Left renal cortex interstitium (tissue), 4 donors: ENCODE measurements at regions not wholly inside any gene's neighbourhood (a gene's known extent, or its start where the extent isn't known, plus 50 kb on each side); places are given as distances from the start of the nearest gene placed in this dataset.

ENCODE experiments used
- DNase-seq, 4 donors: peaks; one replicate each; pipeline ENCODE4 v3.0.0-alpha.2; 2013; ENCODE audit warnings: low read depth in 4 of 4, low spot score in 2 of 4, missing footprints in 1 of 4

DNA sequence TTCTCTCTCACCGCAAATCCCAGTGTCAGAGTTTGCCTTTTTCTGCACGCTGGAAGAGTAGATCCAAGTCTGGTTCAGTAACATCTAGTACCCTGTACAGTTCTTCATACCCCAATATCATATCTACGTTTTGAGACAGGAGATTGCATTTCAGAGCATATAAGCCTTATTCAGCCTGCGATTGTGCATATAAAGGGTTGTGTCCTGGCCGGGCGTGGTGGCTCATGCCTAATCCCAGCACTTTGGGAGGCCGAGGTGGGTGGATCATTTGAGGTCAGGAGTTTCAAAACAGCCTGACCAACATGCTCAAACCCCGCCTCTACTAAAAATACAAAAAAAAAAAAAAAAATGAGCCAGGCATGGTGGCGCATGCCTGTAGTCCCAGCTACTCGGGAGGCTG, 104.9 kb downstream of the MTNR1B start:
- no peak for DNase-seq

GRCh38 chr11:93075782-93076181, 106.3 kb downstream of the MTNR1B start:
- no peak for DNase-seq

DNA sequence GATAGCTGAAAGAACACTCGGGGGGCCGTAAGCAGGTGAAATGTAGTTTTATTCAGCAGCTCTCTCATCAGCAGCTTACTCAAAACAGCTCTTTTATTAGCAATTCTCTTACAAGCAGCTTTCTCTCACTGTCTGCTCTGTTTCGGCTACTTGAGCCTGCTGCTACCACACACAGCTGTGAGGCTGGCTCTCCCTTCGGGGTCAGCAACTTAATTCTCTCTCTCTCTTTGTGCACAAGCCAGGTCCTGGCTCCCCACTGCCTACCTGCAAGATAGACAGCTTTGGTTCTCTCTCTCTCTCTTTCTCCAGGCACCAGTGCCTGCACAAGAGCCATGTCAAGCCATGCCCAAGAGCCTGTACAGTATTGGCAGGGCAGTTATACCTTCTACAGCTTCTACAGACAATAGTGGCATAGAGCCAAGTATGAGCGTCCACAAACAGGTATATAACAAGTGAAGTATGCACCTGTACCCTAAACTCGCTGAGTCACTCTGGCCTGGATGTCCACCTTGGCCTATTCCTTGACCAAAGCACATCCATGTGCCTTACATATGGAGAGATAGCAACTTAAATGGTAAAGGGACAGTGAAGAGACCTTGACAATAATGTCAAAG, 110.8 kb downstream of the MTNR1B start:
- DNase-seq = no peak

- DNase-seq = no peak
Observed at GRCh38 chr11:93081694-93082093, 112.2 kb downstream of the MTNR1B start.

DNA sequence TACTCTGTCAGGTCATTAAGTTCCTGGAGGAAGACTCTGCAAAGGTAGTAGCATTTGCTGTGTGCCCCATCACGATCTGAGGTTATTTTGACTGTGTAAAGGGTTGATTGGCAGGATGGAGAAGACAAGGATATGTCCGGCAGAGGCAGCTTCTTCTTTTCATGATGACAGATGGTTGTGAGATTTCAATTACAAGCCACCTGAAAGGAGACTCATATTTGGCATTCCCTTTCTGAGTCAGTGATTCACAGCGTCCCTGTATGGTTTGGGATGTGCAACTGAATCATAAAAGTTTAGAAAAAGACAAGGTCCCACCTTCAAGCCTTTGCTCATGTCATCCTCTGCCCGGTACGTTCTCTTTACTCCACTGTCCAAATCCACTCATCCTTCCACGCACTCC, 113.4 kb downstream of the MTNR1B start:
- DNase-seq = no peak

DNA sequence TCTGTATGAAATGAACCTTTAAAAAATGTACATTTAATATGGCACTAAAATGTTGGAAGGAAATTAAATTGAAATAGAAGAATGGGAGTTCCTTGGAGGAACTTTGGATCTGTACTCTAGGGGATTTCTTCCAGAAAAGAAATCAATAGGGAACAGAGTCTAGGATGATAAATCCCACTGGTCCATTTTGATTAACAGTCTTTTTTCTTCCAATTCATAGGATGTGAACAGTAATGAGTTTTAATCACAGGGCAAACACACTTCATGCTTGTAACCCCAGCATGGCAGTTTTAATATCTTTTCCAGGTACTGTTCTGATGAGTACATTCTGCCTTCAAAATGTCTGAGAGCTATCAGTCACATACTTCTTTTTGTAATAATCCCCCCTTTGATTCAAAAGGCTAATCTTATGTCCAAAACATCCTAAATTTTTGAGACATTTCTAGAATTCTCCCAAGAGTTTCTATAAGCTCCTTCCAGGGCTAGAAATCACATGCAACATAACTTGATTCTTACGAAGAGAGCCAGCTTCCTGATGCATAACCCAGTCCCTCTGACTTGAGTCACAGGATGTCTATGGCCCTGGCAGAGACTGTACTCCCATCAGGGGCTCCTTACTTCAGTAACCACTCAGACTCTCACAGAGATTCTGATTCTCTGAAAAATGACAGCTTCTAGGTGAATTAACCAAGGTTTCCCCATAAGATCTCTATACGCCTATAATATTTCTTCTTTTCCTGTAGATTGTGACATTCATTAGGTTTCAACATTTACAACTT, 112.9 kb downstream of the SLC36A4 start:
- DNase-seq = no peak

GRCh38 chr11:93089474-93090102, 108.2 kb downstream of the SLC36A4 start:
- peak in 1 of 4 donors; percentile 0 for DNase-seq
